ENCODE measurements at regions not wholly inside any gene's neighbourhood (a gene's known extent, or its start where the extent isn't known, plus 50 kb on each side); places are given as distances from the start of the nearest gene placed in this dataset.
"Not testable (repeated sequence)": the region's sequence is repeated elsewhere in the genome, so short reads cannot be mapped to it uniquely, and the experiment has no call there.

GRCh38 chr16:5206331-5206990, 108.9 kb upstream of the EEF2KMT start:
- DNase-seq (ENCODE audit: low spot score), result no peak

- no peak for DNase-seq (ENCODE audit: low spot score)
Measured at GRCh38 chr16:5205361-5206040, 107.9 kb upstream of the EEF2KMT start.

GRCh38 chr16:5203675-5204074, 106.1 kb upstream of the EEF2KMT start:
- not testable (repeated sequence) for DNase-seq (ENCODE audit: low spot score)

- no peak for DNase-seq (ENCODE audit: low spot score)
Measured at GRCh38 chr16:5200123-5200522, 102.5 kb upstream of the EEF2KMT start.

GRCh38 chr16:5196204-5196603, 98.6 kb upstream of the EEF2KMT start:
- no peak for DNase-seq (ENCODE audit: low spot score)

GRCh38 chr16:5193861-5194260, 96.3 kb upstream of the EEF2KMT start:
- DNase-seq (ENCODE audit: low spot score), result no peak

- DNase-seq (ENCODE audit: low spot score), result no peak
Measured at GRCh38 chr16:5188989-5189352, 91.4 kb upstream of the EEF2KMT start.

- DNase-seq (ENCODE audit: low spot score), result no peak
Measured at GRCh38 chr16:5188318-5188988, 90.9 kb upstream of the EEF2KMT start.

GRCh38 chr16:5187402-5187952, 89.9 kb upstream of the EEF2KMT start:
- no peak for DNase-seq (ENCODE audit: low spot score)

- DNase-seq (ENCODE audit: low spot score), result no peak
Measured at GRCh38 chr16:5186381-5186903, 88.8 kb upstream of the EEF2KMT start.

GRCh38 chr16:5176505-5176904, 78.9 kb upstream of the EEF2KMT start:
- no peak for DNase-seq (ENCODE audit: low spot score)

- no peak for DNase-seq (ENCODE audit: low spot score)
Measured at GRCh38 chr16:5175266-5175665, 77.7 kb upstream of the EEF2KMT start.

- no peak for DNase-seq (ENCODE audit: low spot score)
Measured at GRCh38 chr16:5166486-5166885, 68.9 kb upstream of the EEF2KMT start.

GRCh38 chr16:5165429-5165828, 67.8 kb upstream of the EEF2KMT start:
- not testable (repeated sequence) for DNase-seq (ENCODE audit: low spot score)

- not testable (repeated sequence) for DNase-seq (ENCODE audit: low spot score)
Measured at GRCh38 chr16:5162801-5163200, 65.2 kb upstream of the EEF2KMT start.

- DNase-seq (ENCODE audit: low spot score), result not testable (repeated sequence)
Measured at GRCh38 chr16:5161888-5162287, 64.3 kb upstream of the EEF2KMT start.

- DNase-seq (ENCODE audit: low spot score), result not testable (repeated sequence)
Measured at GRCh38 chr16:5160010-5160409, 62.4 kb upstream of the EEF2KMT start.

- not testable (repeated sequence) for DNase-seq (ENCODE audit: low spot score)
Measured at GRCh38 chr16:5159537-5159936, 61.9 kb upstream of the EEF2KMT start.

- DNase-seq (ENCODE audit: low spot score), result no peak
Measured at GRCh38 chr16:5158494-5158893, 60.9 kb upstream of the EEF2KMT start.

- DNase-seq (ENCODE audit: low spot score), result not testable (repeated sequence)
Measured at GRCh38 chr16:5156486-5156885, 58.9 kb upstream of the EEF2KMT start.

- not testable (repeated sequence) for DNase-seq (ENCODE audit: low spot score)
Measured at GRCh38 chr16:5154006-5154405, 56.4 kb upstream of the EEF2KMT start.

- DNase-seq (ENCODE audit: low spot score), result not testable (repeated sequence)
Measured at GRCh38 chr16:5151409-5151808, 53.8 kb upstream of the EEF2KMT start.

Measured in CD4-positive, alpha-beta T cell treated with Interleukin-6 at 100 ng/mL for 8 hours (primary cell).